Liver (tissue), 8 donors: ENCODE measurements at regions not wholly inside any gene's neighbourhood (a gene's known extent, or its start where the extent isn't known, plus 50 kb on each side); places are given as distances from the start of the nearest gene placed in this dataset.

Experiments used
- DNase-seq: peaks from one replicate; pipeline ENCODE4 v3.0.0-alpha.2; 2017; ENCODE audit warnings: low spot score
- H3K27ac ChIP-seq, 2 donors: one replicate each; pipeline ENCODE4 v1.7.0; 2013; ENCODE audit warnings: inconsistent platforms in 2 of 2, low read length in 2 of 2, control low read depth in 1 of 2, low read depth in 1 of 2, mild to moderate bottlenecking in 1 of 2
- H3K27me3 ChIP-seq, 4 donors: one replicate each; pipeline versions ENCODE4 v1.6.1 to v1.7.0; 2013; ENCODE audit warnings: low read length in 3 of 4, inconsistent platforms in 1 of 4, mild to moderate bottlenecking in 1 of 4, moderate library complexity in 1 of 4; ENCODE audit not compliant: control insufficient read depth in 4 of 4, insufficient read depth in 4 of 4
- H3K36me3 ChIP-seq, 4 donors: one replicate each; pipeline versions ENCODE4 v1.6.1 to v1.7.0; 2013; ENCODE audit warnings: low read length in 3 of 4, mild to moderate bottlenecking in 3 of 4, low read depth in 1 of 4, moderate library complexity in 1 of 4; ENCODE audit not compliant: control insufficient read depth in 4 of 4, insufficient read depth in 3 of 4
- H3K4me1 ChIP-seq, 4 donors: one replicate each; pipeline versions ENCODE4 v1.6.1 to v1.7.0; 2013; ENCODE audit warnings: low read length in 3 of 4, mild to moderate bottlenecking in 3 of 4, moderate library complexity in 1 of 4; ENCODE audit not compliant: control insufficient read depth in 4 of 4, insufficient read depth in 4 of 4
- H3K4me3 ChIP-seq, 3 donors: one replicate each; pipeline versions ENCODE4 v1.6.1 to v1.7.0; 2013; ENCODE audit warnings: low read length in 3 of 3, control low read depth in 1 of 3, low read depth in 1 of 3, mild to moderate bottlenecking in 1 of 3
- H3K9ac ChIP-seq, 2 donors: one replicate each; pipeline ENCODE4 v1.7.0; 2013; ENCODE audit warnings: low read length in 2 of 2, mild to moderate bottlenecking in 2 of 2, moderate library complexity in 2 of 2, control low read depth in 1 of 2, low read depth in 1 of 2
- H3K9me3 ChIP-seq, 4 donors: one replicate each; pipeline versions ENCODE4 v1.6.1 to v1.7.0; 2013; ENCODE audit warnings: low read length in 3 of 4; ENCODE audit not compliant: control insufficient read depth in 4 of 4
- EGR1 ChIP-seq, 2 donors: IDR thresholded peaks; 2 replicates each; pipeline ENCODE4 v1.6.1; 2016 to 2018; ENCODE audit warnings: antibody characterized with exemption in 2 of 2, low read depth in 2 of 2
- FOXA2 ChIP-seq: IDR thresholded peaks from 2 replicates; pipeline ENCODE4 v1.6.1; 2016; ENCODE audit warnings: antibody characterized with exemption
- GABPA ChIP-seq, 2 donors: IDR thresholded peaks in 1 of 2; conservative IDR thresholded peaks in 1 of 2; 2 replicates each; pipeline ENCODE4 v1.6.1; 2016; ENCODE audit warnings: antibody characterized with exemption in 2 of 2, mild to moderate bottlenecking in 1 of 2, moderate library complexity in 1 of 2
- HNF4A ChIP-seq, 2 donors: conservative IDR thresholded peaks; 2 replicates each; pipeline ENCODE4 v1.6.1; 2016; ENCODE audit warnings: antibody characterized with exemption in 2 of 2, mild to moderate bottlenecking in 2 of 2
- JUND ChIP-seq, 2 donors: IDR thresholded peaks; 2 replicates each; pipeline ENCODE4 v1.6.1; 2016; ENCODE audit warnings: antibody characterized with exemption in 2 of 2
- NR2F2 ChIP-seq: IDR thresholded peaks from 2 replicates; pipeline ENCODE4 v1.6.1; 2016; ENCODE audit warnings: antibody characterized with exemption
- RAD21 ChIP-seq, 2 donors: IDR thresholded peaks; 2 replicates each; pipeline ENCODE4 v1.6.1; 2016; ENCODE audit warnings: antibody characterized with exemption in 2 of 2, mild to moderate bottlenecking in 2 of 2
- RXRA ChIP-seq, 2 donors: IDR thresholded peaks; 2 replicates each; pipeline ENCODE4 v1.6.1; 2017 to 2018; ENCODE audit warnings: antibody characterized with exemption in 2 of 2, mild to moderate bottlenecking in 1 of 2
- SP1 ChIP-seq: IDR thresholded peaks from 2 replicates; pipeline ENCODE4 v1.6.1; 2018; ENCODE audit warnings: antibody characterized with exemption, mild to moderate bottlenecking
- TAF1 ChIP-seq: conservative IDR thresholded peaks from 2 replicates; pipeline ENCODE4 v1.6.1; 2016; ENCODE audit warnings: antibody characterized with exemption, mild to moderate bottlenecking
- YY1 ChIP-seq: IDR thresholded peaks from 2 replicates; pipeline ENCODE4 v1.6.1; 2016; ENCODE audit warnings: antibody characterized with exemption, mild to moderate bottlenecking
- WGBS: extraction: QIAGEN DNeasy Blood & Tissue Kit; methylation state at CpG from one replicate; pipeline ENCODE4 v1.1.7; 2013; 5-methylcytosine and 5-hydroxymethylcytosine counted together
- TF ChIP-seq, protein P1 (sequence below): IDR thresholded peaks from 2 replicates; pipeline ENCODE4 v1.6.1; 2016; ENCODE audit warnings: antibody characterized with exemption
- TF ChIP-seq, protein P2 (sequence below): IDR thresholded peaks from 2 replicates; pipeline ENCODE4 v1.6.1; 2016; ENCODE audit warnings: antibody characterized with exemption, mild to moderate bottlenecking
- TF ChIP-seq, protein P3 (sequence below): fragments of 150-350 bp; IDR thresholded peaks from 2 replicates; pipeline ENCODE4 v1.5.1; 2017; ENCODE audit warnings: improper control_type of control experiment, low read depth, low read length; ENCODE audit not compliant: missing input control
- TF ChIP-seq, protein P4 (sequence below): IDR thresholded peaks from 2 replicates; pipeline ENCODE4 v1.6.1; 2016; ENCODE audit warnings: antibody characterized with exemption
- donor health status: healthy.
- donor health status: healthy.
- donor health status: healthy.
- donor health status: healthy.
- donor health status: healthy.

DNA sequence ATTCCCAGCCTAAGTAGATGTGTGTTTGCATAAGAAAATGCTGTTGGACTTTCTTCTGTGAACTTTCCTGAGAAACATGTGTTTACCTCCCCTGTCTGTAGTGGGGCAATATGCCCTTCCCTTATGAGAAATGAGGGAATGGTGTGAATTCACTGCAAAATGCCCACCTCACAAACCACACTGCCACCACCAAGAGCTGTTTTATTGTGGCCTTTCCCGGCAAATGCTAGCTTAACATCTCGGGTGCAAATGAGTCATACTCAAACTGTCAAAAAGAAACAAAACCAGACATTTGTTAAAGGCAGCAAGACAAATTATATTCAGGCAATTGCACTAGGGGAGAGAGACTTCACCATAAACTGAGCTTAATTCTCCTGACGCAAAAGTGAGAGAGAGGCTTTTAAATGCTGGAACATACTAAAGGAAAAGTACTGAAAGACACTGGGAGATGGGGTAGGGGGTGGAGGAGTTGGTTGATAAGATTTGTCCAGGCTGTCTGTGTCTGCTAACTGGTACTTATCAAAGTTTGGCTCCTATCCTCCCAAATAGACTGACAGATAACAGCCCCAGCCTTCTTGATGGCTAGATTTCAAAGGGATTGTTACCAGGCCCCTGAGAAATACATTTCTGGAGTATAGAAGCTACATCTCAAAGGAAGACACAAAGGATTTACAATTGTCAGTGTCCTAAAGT, 70.9 kb upstream of the OR5AK2 start:
- TF ChIP-seq EGR1 (IDR thresholded peaks at IDR 0.05; ENCODE audit: low read depth in 2 of 2) (no peak), FOXA2 (no peak), RAD21 (IDR thresholded peaks at IDR 0.05) (no peak), JUND (IDR thresholded peaks at IDR 0.05) (no peak), HNF4A (conservative IDR thresholded peaks at IDR 0.05) (no peak), SP1 (no peak), NR2F2 (no peak)
- TF ChIP-seq, protein P1, sequence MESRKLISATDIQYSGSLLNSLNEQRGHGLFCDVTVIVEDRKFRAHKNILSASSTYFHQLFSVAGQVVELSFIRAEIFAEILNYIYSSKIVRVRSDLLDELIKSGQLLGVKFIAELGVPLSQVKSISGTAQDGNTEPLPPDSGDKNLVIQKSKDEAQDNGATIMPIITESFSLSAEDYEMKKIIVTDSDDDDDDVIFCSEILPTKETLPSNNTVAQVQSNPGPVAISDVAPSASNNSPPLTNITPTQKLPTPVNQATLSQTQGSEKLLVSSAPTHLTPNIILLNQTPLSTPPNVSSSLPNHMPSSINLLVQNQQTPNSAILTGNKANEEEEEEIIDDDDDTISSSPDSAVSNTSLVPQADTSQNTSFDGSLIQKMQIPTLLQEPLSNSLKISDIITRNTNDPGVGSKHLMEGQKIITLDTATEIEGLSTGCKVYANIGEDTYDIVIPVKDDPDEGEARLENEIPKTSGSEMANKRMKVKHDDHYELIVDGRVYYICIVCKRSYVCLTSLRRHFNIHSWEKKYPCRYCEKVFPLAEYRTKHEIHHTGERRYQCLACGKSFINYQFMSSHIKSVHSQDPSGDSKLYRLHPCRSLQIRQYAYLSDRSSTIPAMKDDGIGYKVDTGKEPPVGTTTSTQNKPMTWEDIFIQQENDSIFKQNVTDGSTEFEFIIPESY, result no peak

DNA sequence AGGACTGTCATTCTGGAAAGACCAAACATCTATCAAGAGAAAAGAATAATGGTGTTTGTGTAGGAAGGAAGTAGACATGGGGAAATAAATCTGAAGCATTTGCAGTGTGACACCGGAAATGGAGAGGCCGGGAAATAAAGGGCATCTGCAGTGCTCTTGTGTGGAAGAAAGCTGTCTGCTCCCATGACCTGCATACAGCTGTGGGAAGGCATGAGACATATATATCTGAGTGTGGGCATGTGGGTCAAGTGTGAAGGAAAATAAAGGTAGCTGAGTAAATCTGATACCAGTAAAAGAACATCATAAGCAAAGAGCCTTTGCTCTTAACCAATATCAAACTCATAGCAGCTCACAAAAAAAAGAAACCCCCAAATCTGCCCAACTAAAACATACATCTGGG, 72.1 kb upstream of the OR5AK2 start:
- Histone ChIP-seq H3K36me3 (no peaks in the 10 kb centered on the region), H3K27me3 (no peaks in the 10 kb centered on the region), H3K4me3 (no peak overlapping the region), H3K9ac (no peak overlapping the region), H3K27ac (no peak overlapping the region), H3K4me1 (no peaks in the 10 kb centered on the region), H3K9me3 (no peaks in the 10 kb centered on the region)
- no peak for DNase-seq
- 55% methylated on average over 2 of the region's 2 CpGs for WGBS
- TF ChIP-seq NR2F2 (peak; percentile 26), JUND (IDR thresholded peaks at IDR 0.05) (no peak)

More for the DNA sequence above, 70.9 kb upstream of the OR5AK2 start:
- Histone ChIP-seq H3K9ac (no peak overlapping the region), H3K27me3 (no peaks in the 10 kb centered on the region), H3K36me3 (no peaks in the 10 kb centered on the region), H3K27ac (no peak overlapping the region), H3K4me3 (no peak overlapping the region), H3K4me1 (no peaks in the 10 kb centered on the region), H3K9me3 (no peaks in the 10 kb centered on the region)
- no peak for DNase-seq
- 54% methylated on average over 3 of the region's 3 CpGs for WGBS

DNA sequence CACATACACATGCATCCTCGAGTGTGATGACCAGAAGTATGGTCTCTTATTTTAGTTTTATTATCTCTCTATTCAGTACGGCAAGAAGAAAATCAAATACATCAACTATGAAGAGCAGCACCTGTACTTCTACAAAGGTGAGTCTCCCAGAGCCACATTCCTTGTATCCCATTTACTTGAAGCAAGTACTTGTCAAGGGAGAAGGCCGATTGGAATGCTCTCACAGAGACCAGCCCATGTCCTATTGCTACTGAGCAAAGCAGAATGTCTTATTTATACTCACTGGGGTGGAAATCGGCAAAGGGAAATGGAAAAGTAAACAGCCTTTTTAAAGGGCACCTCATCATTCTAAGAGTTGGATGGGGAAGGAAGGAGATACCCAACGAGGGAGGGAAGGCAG, 72.6 kb upstream of the OR5AK2 start:
- no peak overlapping the region for H3K4me3 ChIP-seq
- no peaks in the 10 kb centered on the region for H3K4me1 ChIP-seq
- no peak for DNase-seq
- H3K27ac ChIP-seq, result no peak overlapping the region
- WGBS, result 35% methylated on average over 5 of the region's 5 CpGs
- no peaks in the 10 kb centered on the region for H3K36me3 ChIP-seq
- TF ChIP-seq, protein P2, sequence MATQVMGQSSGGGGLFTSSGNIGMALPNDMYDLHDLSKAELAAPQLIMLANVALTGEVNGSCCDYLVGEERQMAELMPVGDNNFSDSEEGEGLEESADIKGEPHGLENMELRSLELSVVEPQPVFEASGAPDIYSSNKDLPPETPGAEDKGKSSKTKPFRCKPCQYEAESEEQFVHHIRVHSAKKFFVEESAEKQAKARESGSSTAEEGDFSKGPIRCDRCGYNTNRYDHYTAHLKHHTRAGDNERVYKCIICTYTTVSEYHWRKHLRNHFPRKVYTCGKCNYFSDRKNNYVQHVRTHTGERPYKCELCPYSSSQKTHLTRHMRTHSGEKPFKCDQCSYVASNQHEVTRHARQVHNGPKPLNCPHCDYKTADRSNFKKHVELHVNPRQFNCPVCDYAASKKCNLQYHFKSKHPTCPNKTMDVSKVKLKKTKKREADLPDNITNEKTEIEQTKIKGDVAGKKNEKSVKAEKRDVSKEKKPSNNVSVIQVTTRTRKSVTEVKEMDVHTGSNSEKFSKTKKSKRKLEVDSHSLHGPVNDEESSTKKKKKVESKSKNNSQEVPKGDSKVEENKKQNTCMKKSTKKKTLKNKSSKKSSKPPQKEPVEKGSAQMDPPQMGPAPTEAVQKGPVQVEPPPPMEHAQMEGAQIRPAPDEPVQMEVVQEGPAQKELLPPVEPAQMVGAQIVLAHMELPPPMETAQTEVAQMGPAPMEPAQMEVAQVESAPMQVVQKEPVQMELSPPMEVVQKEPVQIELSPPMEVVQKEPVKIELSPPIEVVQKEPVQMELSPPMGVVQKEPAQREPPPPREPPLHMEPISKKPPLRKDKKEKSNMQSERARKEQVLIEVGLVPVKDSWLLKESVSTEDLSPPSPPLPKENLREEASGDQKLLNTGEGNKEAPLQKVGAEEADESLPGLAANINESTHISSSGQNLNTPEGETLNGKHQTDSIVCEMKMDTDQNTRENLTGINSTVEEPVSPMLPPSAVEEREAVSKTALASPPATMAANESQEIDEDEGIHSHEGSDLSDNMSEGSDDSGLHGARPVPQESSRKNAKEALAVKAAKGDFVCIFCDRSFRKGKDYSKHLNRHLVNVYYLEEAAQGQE, result no peak
- TF ChIP-seq GABPA (IDR thresholded peaks at IDR 0.05 in 1 of 2, conservative IDR thresholded peaks at IDR 0.05 in 1 of 2), result no peak
- no peak for TF ChIP-seq EGR1 (IDR thresholded peaks at IDR 0.05; ENCODE audit: low read depth in 2 of 2)
- TF ChIP-seq FOXA2, result no peak
- TF ChIP-seq TAF1, result no peak
- TF ChIP-seq, protein P3, sequence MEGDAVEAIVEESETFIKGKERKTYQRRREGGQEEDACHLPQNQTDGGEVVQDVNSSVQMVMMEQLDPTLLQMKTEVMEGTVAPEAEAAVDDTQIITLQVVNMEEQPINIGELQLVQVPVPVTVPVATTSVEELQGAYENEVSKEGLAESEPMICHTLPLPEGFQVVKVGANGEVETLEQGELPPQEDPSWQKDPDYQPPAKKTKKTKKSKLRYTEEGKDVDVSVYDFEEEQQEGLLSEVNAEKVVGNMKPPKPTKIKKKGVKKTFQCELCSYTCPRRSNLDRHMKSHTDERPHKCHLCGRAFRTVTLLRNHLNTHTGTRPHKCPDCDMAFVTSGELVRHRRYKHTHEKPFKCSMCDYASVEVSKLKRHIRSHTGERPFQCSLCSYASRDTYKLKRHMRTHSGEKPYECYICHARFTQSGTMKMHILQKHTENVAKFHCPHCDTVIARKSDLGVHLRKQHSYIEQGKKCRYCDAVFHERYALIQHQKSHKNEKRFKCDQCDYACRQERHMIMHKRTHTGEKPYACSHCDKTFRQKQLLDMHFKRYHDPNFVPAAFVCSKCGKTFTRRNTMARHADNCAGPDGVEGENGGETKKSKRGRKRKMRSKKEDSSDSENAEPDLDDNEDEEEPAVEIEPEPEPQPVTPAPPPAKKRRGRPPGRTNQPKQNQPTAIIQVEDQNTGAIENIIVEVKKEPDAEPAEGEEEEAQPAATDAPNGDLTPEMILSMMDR, result no peak
- TF ChIP-seq, protein P4, sequence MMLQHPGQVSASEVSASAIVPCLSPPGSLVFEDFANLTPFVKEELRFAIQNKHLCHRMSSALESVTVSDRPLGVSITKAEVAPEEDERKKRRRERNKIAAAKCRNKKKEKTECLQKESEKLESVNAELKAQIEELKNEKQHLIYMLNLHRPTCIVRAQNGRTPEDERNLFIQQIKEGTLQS, result no peak
- TF ChIP-seq RXRA (IDR thresholded peaks at IDR 0.05), result no peak
- no peak for TF ChIP-seq YY1
- TF ChIP-seq RAD21 (IDR thresholded peaks at IDR 0.05), result no peak
- TF ChIP-seq HNF4A (conservative IDR thresholded peaks at IDR 0.05), result no peak
- no peaks in the 10 kb centered on the region for H3K9me3 ChIP-seq
- H3K9ac ChIP-seq, result no peak overlapping the region
- H3K27me3 ChIP-seq, result no peaks in the 10 kb centered on the region
